ENCODE measurements at regions not wholly inside any gene's neighbourhood (a gene's known extent, or its start where the extent isn't known, plus 50 kb on each side); places are given as distances from the start of the nearest gene placed in this dataset.

DNA sequence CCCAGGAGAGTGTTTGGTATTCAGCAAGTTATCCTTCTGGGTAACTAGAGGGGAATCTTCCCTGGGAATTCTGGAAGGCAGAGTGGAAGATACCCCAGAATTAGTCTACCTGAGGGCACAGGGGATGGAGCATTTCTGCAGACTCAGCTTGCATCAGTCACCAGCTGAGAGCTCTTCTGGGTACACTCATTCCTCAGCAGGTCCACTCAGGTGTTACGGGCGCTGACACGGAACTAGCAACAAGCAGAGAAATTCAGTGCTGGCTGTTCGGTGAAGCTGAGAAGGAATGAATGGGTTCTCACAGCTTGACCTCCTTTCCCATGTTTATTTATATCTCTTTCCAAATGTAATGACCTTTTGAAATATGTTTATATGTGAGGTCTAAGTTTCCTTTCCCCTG is 106.0 kb upstream of the PNPLA4 start:
- H3K27ac ChIP-seq (ENCODE audit: low read depth in 1 of 2, low read length in 2 of 2) = no peak overlapping the region
- H3K27me3 ChIP-seq (ENCODE audit: control insufficient read depth in 4 of 4, insufficient read depth in 4 of 4, low read length in 3 of 4) = no peaks in the 10 kb centered on the region
- WGBS = 96% methylated on average over 4 of the region's 4 CpGs
- no peak overlapping the region for H3K4me3 ChIP-seq (ENCODE audit: low read depth in 1 of 3, low read length in 3 of 3)
- H3K9ac ChIP-seq (ENCODE audit: low read depth in 1 of 2, low read length in 2 of 2) = no peak overlapping the region
- no peaks in the 10 kb centered on the region for H3K36me3 ChIP-seq (ENCODE audit: control insufficient read depth in 4 of 4, insufficient read depth in 3 of 4, low read depth in 1 of 4, low read length in 3 of 4)
- TF ChIP-seq, protein P1, sequence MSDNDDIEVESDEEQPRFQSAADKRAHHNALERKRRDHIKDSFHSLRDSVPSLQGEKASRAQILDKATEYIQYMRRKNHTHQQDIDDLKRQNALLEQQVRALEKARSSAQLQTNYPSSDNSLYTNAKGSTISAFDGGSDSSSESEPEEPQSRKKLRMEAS (IDR thresholded peaks at IDR 0.05) = no peak
- TF ChIP-seq, protein P2, sequence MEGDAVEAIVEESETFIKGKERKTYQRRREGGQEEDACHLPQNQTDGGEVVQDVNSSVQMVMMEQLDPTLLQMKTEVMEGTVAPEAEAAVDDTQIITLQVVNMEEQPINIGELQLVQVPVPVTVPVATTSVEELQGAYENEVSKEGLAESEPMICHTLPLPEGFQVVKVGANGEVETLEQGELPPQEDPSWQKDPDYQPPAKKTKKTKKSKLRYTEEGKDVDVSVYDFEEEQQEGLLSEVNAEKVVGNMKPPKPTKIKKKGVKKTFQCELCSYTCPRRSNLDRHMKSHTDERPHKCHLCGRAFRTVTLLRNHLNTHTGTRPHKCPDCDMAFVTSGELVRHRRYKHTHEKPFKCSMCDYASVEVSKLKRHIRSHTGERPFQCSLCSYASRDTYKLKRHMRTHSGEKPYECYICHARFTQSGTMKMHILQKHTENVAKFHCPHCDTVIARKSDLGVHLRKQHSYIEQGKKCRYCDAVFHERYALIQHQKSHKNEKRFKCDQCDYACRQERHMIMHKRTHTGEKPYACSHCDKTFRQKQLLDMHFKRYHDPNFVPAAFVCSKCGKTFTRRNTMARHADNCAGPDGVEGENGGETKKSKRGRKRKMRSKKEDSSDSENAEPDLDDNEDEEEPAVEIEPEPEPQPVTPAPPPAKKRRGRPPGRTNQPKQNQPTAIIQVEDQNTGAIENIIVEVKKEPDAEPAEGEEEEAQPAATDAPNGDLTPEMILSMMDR (IDR thresholded peaks at IDR 0.05; ENCODE audit: low read depth, low read length, missing input control) = no peak
- TF ChIP-seq, protein P3, sequence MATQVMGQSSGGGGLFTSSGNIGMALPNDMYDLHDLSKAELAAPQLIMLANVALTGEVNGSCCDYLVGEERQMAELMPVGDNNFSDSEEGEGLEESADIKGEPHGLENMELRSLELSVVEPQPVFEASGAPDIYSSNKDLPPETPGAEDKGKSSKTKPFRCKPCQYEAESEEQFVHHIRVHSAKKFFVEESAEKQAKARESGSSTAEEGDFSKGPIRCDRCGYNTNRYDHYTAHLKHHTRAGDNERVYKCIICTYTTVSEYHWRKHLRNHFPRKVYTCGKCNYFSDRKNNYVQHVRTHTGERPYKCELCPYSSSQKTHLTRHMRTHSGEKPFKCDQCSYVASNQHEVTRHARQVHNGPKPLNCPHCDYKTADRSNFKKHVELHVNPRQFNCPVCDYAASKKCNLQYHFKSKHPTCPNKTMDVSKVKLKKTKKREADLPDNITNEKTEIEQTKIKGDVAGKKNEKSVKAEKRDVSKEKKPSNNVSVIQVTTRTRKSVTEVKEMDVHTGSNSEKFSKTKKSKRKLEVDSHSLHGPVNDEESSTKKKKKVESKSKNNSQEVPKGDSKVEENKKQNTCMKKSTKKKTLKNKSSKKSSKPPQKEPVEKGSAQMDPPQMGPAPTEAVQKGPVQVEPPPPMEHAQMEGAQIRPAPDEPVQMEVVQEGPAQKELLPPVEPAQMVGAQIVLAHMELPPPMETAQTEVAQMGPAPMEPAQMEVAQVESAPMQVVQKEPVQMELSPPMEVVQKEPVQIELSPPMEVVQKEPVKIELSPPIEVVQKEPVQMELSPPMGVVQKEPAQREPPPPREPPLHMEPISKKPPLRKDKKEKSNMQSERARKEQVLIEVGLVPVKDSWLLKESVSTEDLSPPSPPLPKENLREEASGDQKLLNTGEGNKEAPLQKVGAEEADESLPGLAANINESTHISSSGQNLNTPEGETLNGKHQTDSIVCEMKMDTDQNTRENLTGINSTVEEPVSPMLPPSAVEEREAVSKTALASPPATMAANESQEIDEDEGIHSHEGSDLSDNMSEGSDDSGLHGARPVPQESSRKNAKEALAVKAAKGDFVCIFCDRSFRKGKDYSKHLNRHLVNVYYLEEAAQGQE (IDR thresholded peaks at IDR 0.05) = no peak
- TF ChIP-seq GABPA (IDR thresholded peaks at IDR 0.05 in 1 of 2, conservative IDR thresholded peaks at IDR 0.05 in 1 of 2) (no peak), NR2F2 (IDR thresholded peaks at IDR 0.05) (no peak), JUND (IDR thresholded peaks at IDR 0.05) (no peak), ZBTB33 (IDR thresholded peaks at IDR 0.05) (no peak), EGR1 (IDR thresholded peaks at IDR 0.05; ENCODE audit: low read depth in 2 of 2) (no peak), YY1 (IDR thresholded peaks at IDR 0.05) (no peak), RAD21 (IDR thresholded peaks at IDR 0.05) (no peak), HNF4A (conservative IDR thresholded peaks at IDR 0.05) (no peak), TAF1 (conservative IDR thresholded peaks at IDR 0.05) (no peak), ATF3 (IDR thresholded peaks at IDR 0.05) (no peak), HNF4G (IDR thresholded peaks at IDR 0.05) (no peak), FOXA2 (IDR thresholded peaks at IDR 0.05) (no peak), FOXA1 (IDR thresholded peaks at IDR 0.05) (no peak), SP1 (IDR thresholded peaks at IDR 0.05) (no peak), RXRA (IDR thresholded peaks at IDR 0.05) (no peak)
- H3K9me3 ChIP-seq (ENCODE audit: control insufficient read depth in 4 of 4, low read length in 3 of 4) = no peaks in the 10 kb centered on the region
- no peak for DNase-seq (ENCODE audit: low spot score)
- H3K4me1 ChIP-seq (ENCODE audit: control insufficient read depth in 4 of 4, insufficient read depth in 4 of 4, low read length in 3 of 4) = no peaks in the 10 kb centered on the region

All from liver (tissue), 8 donors.